WTC11 (cell line): ENCODE measurements at regions not wholly inside any gene's neighbourhood (a gene's known extent, or its start where the extent isn't known, plus 50 kb on each side); places are given as distances from the start of the nearest gene placed in this dataset.

Experiments
- CTCF ChIP-seq: fragments of 200-600 bp; IDR thresholded peaks from 2 replicates; pipeline ENCODE4 v1.8.0; 2022; ENCODE audit warnings: antibody characterized with exemption
- IRF1 ChIP-seq: sonication (generic); formaldehyde crosslinking; IDR thresholded peaks from 2 replicates; pipeline ENCODE4 v1.8.0; 2023; ENCODE audit warnings: missing genetic modification reagents
- NFYB ChIP-seq: sonication (generic); formaldehyde crosslinking; conservative IDR thresholded peaks from 2 replicates; pipeline ENCODE4 v1.8.0; 2022; ENCODE audit warnings: low read depth, missing genetic modification reagents
- ZNF219 ChIP-seq: sonication (generic); formaldehyde crosslinking; IDR thresholded peaks from 2 replicates; pipeline ENCODE4 v1.8.0; 2023; ENCODE audit warnings: missing genetic modification reagents, mild to moderate bottlenecking, borderline replicate concordance

DNA sequence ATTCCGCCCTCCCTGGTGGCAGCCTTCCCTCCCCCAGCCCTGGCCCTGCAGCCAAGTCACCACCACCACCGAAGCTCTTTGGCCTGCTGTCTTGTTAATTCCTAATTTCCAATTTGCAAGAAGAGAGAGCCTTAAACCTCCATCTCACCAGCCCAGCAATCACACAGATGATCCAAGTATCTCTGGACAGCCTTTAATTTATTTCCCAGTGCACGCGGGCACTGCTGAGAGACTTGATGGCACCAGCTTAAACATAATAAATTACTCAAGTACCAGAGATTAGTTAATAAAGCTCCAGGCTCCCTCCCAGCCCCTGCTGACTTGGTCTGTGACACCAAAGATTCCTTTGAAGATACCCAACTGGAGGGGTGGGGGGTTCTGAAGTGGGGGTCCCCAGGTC, 494.7 kb downstream of the BUD13 start:
- TF ChIP-seq CTCF (no peak), IRF1 (no peak), NFYB (CRISPR knock-in tag) (no peak), ZNF219 (CRISPR knock-in tag) (no peak)
